ENCODE measurements at regions not wholly inside any gene's neighbourhood (a gene's known extent, or its start where the extent isn't known, plus 50 kb on each side); places are given as distances from the start of the nearest gene placed in this dataset.

- CTCF ChIA-PET = no interaction called here
- Histone ChIP-seq H2AK5ac (ENCODE audit: low read depth, low read length) (no peak overlapping the region), H4K20me1 (ENCODE audit: insufficient read depth, low read length) (no peaks in the 10 kb centered on the region), H3K4me3 (ENCODE audit: insufficient read depth, low read depth, low read length) (no peak overlapping the region), H4K8ac (ENCODE audit: low read depth in 2 of 2, low read length in 2 of 2) (no peak overlapping the region), H3K36me3 (ENCODE audit: control insufficient read depth, insufficient read depth, low read length) (no peaks in the 10 kb centered on the region), H3K79me1 (ENCODE audit: low read depth in 1 of 2, low read length in 2 of 2) (no peaks in the 10 kb centered on the region), H3K4me2 (ENCODE audit: low read depth, low read length) (no peak overlapping the region), H4K5ac (ENCODE audit: low read depth, low read length) (no peak overlapping the region), H3K27ac (ENCODE audit: insufficient read depth, low read length) (no peak overlapping the region), H2AFZ (replicated peaks; ENCODE audit: low read length, poor library complexity) (no peak overlapping the region), H2BK20ac (ENCODE audit: low read depth, low read length) (no peak overlapping the region), H3K4ac (ENCODE audit: low read depth, low read length) (no peak overlapping the region), H3K23ac (ENCODE audit: low read depth, low read length) (no peak overlapping the region), H2AK9ac (replicated peaks; ENCODE audit: low read depth, low read length, poor library complexity) (no peak overlapping the region), H3K9me1 (ENCODE audit: insufficient read depth, low read length) (no peaks in the 10 kb centered on the region), H4K91ac (ENCODE audit: insufficient read depth, low read depth, low read length) (no peak overlapping the region), H2BK5ac (ENCODE audit: low read depth, low read length, poor library complexity, severe bottlenecking) (no peak overlapping the region), H2BK120ac (ENCODE audit: low read depth, low read length) (no peak overlapping the region), H3K4me1 (ENCODE audit: control insufficient read depth, insufficient read depth, low read length) (no peaks in the 10 kb centered on the region), H3K9ac (ENCODE audit: low read depth, low read length) (no peak overlapping the region), H3K14ac (replicated peaks; ENCODE audit: low read depth, low read length) (no peak overlapping the region), H3K9me3 (ENCODE audit: control insufficient read depth, insufficient read depth, low read length) (peaks cover 29% of the 10 kb centered on the region), H3K18ac (ENCODE audit: low read depth, low read length) (no peak overlapping the region), H2BK15ac (ENCODE audit: low read depth, low read length) (no peak overlapping the region), H3K27me3 (ENCODE audit: control insufficient read depth, insufficient read depth, low read length) (no peaks in the 10 kb centered on the region), H3K56ac (ENCODE audit: extremely low read depth, insufficient read depth, low read length) (no peak overlapping the region)
- TF ChIP-seq FOS (IDR thresholded peaks at IDR 0.05; ENCODE audit: low read depth, low read length) (no peak), MAZ (IDR thresholded peaks at IDR 0.05; ENCODE audit: borderline replicate concordance, low read depth, low read length) (no peak), CTCF (conservative IDR thresholded peaks at IDR 0.05; ENCODE audit: low read depth, low read length) (no peak), MXI1 (IDR thresholded peaks at IDR 0.05; ENCODE audit: borderline replicate concordance, low read depth, low read length) (no peak), MAFK (IDR thresholded peaks at IDR 0.05; ENCODE audit: low read depth, low read length) (no peak), USF2 (IDR thresholded peaks at IDR 0.05; ENCODE audit: low read depth, low read length) (no peak), CEBPB (IDR thresholded peaks at IDR 0.05; ENCODE audit: low read depth, low read length) (no peak), RFX5 (IDR thresholded peaks at IDR 0.05; ENCODE audit: low read depth, low read length) (no peak), RCOR1 (IDR thresholded peaks at IDR 0.05; ENCODE audit: insufficient replicate concordance, low read length) (no peak), POLR2A (IDR thresholded peaks at IDR 0.05; ENCODE audit: low read depth, low read length) (no peak), NFE2L2 (IDR thresholded peaks at IDR 0.05; ENCODE audit: low read depth, low read length) (no peak), RAD21 (IDR thresholded peaks at IDR 0.05; ENCODE audit: low read length) (no peak), ELK1 (IDR thresholded peaks at IDR 0.05; ENCODE audit: borderline replicate concordance, low read depth, low read length) (no peak)
- in situ Hi-C loops (cut with MboI; ENCODE audit: low sequenced_read_pairs) (no loop called here), intact Hi-C loops (cut with micrococcal nuclease) (no loop called here), dilution Hi-C loops (cut with HindIII; ENCODE audit: low sequenced_read_pairs, unreplicated experiment) (no loop called here)
- 40% methylated on average over 1 of the region's 3 CpGs; no CpG with 5 or more reads in 1 of the 2 experiments for WGBS, 2 experiments (ENCODE audit: extremely low coverage in 2 of 2, insufficient read length in 1 of 2)
- BruUV-seq (replicated peaks) = no TSS peak
- POLR2A ChIA-PET (ENCODE audit: unreplicated experiment) = no interaction called here
- no peak for ATAC-seq (ENCODE audit: low read depth)
- no peak for DNase-seq
Observed at GRCh38 chr15:93138681-93139250, 49.8 kb upstream of the RGMA start.
